A172 (cell line): ENCODE measurements at regions not wholly inside any gene's neighbourhood (a gene's known extent, or its start where the extent isn't known, plus 50 kb on each side); places are given as distances from the start of the nearest gene placed in this dataset.

Experiments
- DNase-seq: peaks from one replicate; pipeline ENCODE4 v3.0.0-alpha.2; 2015; ENCODE audit warnings: low spot score

DNA sequence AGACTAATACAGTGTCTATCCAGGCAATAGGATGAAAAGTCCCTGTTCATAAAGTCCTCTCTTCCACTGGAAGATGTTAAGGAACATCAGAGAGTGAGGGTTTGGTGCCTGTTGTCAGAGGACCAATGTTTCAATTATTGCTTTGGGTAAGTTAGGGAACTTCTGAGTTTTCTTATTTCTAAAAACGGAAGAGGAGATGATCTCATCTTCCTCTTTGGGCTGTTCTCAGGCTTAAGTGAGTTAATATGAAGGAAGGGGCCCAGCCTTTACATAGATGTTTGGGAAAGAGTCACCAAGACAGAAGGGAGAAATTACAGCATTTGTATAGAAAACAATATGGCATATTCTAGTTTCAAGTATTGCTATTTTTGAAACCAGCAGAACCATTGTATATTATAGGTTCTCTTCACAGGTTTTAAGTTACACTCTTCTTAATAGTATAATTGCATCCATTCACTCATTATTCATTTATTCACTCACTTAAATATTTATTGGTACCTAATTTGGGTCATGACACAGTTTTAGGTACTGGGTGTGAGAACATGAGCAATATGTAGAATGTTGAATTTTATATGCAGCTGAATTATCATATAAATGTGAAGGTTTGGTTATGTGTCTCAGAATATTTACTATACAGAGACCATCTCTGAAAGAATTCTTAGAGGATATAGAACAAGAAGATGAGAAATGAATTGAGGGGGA, 68.5 kb upstream of the LRIG3 start:
- no peak for DNase-seq

DNA sequence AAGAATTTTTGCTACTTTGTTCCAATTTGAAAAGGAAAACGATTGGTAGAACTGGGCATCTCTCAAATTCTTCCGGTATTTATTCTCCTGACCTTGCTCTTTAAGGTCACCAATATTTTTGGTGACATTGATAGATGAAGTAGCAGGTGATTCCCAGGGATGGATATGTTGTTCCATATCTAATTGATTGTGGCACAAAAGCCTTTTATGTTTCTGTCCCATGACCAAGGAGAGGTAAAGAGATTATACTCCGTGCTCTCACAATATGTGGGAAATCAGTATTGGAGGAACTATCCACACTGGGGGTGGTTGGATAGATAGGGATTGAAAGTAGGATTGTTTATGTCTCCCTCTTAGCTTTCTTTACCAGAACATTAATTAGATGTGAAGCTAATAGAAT, 61.7 kb upstream of the LRIG3 start:
- no peak for DNase-seq

DNA sequence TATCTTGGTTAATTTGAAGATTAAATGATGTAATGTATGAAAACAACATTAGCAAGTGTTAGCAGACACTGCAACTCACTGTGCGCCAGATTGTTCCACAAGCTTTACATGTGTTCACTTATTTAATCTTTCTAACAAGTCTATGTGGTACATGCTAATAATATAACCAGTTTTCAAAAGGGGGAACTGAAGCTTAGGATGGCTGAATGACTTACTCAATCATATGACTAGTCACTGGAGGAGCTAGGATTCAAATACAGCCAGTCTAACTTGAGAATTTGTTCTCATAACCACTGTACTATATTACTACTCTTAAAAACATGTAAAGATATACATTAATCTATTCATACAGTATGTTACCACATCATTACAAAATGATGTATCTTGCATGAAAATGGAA, 60.5 kb upstream of the LRIG3 start:
- no peak for DNase-seq

DNA sequence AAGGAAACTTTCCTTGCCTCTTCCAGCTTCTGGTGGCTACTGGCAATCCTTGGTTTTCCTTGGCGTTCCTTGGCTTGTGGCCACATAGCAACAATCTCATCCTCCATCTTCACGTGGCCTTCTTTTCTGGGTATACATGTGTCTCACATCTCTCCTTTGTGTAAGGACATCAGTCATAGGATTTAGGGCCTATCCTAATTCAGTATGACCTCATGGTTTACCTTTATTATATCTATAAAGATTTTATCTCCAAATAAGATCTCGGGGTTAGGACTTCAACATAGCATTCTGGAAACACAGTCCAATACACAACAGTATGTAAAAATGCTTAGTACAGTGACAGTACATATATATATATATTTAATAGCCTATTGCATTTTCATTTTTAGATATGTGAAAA, 58.4 kb upstream of the LRIG3 start:
- no peak for DNase-seq

DNA sequence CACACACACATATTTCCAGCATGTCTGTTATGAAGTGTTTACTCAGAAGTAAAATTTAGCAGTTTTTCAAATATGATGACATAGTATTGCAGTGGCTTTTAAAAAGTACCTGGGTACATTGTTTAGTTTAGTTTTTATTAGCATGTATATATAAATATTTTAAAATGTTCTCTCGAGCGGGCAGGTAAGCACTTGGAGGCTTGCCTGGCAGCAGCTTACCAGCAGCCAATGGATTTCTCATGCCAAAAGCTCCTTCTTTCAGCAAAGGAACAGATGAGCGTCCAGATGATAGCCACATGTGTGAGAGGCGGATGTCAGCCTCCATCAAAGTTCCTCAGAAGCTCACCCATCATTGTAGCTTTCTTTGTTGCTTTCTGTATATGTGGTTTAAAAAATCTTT, 57.2 kb upstream of the LRIG3 start:
- DNase-seq: no peak

DNA sequence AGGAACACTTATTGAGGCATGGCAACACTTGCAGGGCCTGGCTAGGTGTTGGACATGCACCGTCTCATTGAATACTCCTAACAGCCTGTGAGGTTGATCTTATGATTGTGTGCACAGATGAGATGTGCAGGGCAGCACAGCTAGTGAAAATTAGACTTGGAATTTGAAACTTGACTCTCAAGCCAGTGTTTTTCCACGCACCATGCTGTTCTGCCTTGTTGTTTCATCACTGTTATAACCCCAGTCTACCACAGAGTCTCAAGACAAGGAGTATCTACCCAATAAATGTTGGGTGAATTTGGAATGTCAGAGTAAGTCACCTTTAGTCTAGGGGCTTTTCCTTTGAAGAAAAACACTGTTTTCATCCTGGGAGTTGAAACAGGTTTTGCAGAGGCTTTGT, 55.8 kb upstream of the LRIG3 start:
- DNase-seq: no peak
